ENCODE measurements at regions not wholly inside any gene's neighbourhood (a gene's known extent, or its start where the extent isn't known, plus 50 kb on each side); places are given as distances from the start of the nearest gene placed in this dataset.
A peak's percentile ranks its signal among the peaks of the same experiment; 100 is the strongest.

DNA sequence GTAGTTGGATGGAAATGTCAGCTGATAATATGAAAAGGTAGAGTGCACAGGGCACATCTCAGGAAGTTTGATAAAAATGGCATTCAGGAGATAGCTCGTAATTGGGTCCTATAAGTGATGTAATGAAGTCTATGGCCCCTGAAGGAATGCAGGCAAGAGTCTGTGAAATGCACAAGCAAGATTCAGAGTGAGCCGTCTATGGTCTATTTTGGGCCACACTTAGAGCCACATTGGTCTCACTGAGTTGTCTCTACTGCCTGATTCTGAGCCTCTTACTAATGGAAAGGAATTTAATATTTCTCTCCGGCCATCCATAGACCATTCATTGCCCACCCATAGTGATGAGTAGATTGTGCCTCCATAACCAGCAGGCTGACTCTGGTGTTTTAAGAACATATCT is 111.3 kb upstream of the KCNN2 start:
- 63% methylated on average over 1 of the region's 3 CpGs; no CpG with 5 or more reads in 1 of the 2 experiments for WGBS, 2 experiments (ENCODE audit: extremely low coverage in 2 of 2, insufficient read length in 1 of 2)
- DNase-seq = no peak
- POLR2A ChIA-PET (ENCODE audit: unreplicated experiment) = interaction anchor here (0.8 kb wide), 1 partner anchor 13 kb away, joined by 3 read pairs; no protein-coding TSS in a partner anchor
- Histone ChIP-seq H2BK20ac (ENCODE audit: low read depth, low read length) (peak overlapping the region; percentile 96), H3K4ac (ENCODE audit: low read depth, low read length) (peak overlapping the region; percentile 92), H4K91ac (ENCODE audit: insufficient read depth, low read depth, low read length) (peak overlapping the region; percentile 98), H3K27me3 (ENCODE audit: control insufficient read depth, insufficient read depth, low read length) (no peaks in the 10 kb centered on the region), H4K8ac (ENCODE audit: low read depth in 2 of 2, low read length in 2 of 2) (peak overlapping the region; percentile 60 to 89), H3K79me1 (ENCODE audit: low read depth in 1 of 2, low read length in 2 of 2) (peaks cover 16 to 26% of the 10 kb centered on the region in 2 experiments; a peak in 3 of 4 replicates), H3K18ac (ENCODE audit: low read depth, low read length) (peak overlapping the region; percentile 99), H2AK9ac (replicated peaks; ENCODE audit: low read depth, low read length, poor library complexity) (no peak overlapping the region), H3K36me3 (ENCODE audit: control insufficient read depth, insufficient read depth, low read length) (no peaks in the 10 kb centered on the region), H3K9ac (ENCODE audit: low read depth, low read length) (no peak overlapping the region; the same call in 1 of the 2 replicates), H3K9me3 (ENCODE audit: control insufficient read depth, insufficient read depth, low read length) (no peaks in the 10 kb centered on the region), H2BK120ac (ENCODE audit: low read depth, low read length) (peak overlapping the region; percentile 100), H3K9me1 (ENCODE audit: insufficient read depth, low read length) (peaks cover 8% of the 10 kb centered on the region), H2BK15ac (ENCODE audit: low read depth, low read length) (peak overlapping the region; percentile 94; the same call in 2 of the 3 replicates), H4K5ac (ENCODE audit: low read depth, low read length) (peak overlapping the region; percentile 98), H3K4me2 (ENCODE audit: low read depth, low read length) (peak overlapping the region; percentile 29; the same call in 1 of the 2 replicates), H2BK5ac (ENCODE audit: low read depth, low read length, poor library complexity, severe bottlenecking) (peak overlapping the region; percentile 99), H3K4me1 (ENCODE audit: control insufficient read depth, insufficient read depth, low read length) (peaks cover 18% of the 10 kb centered on the region), H3K23ac (ENCODE audit: low read depth, low read length) (peak overlapping the region; percentile 98), H2AK5ac (ENCODE audit: low read depth, low read length) (peak overlapping the region; percentile 83), H3K27ac (ENCODE audit: insufficient read depth, low read length) (peak overlapping the region; percentile 95), H3K4me3 (ENCODE audit: insufficient read depth, low read depth, low read length) (no peak overlapping the region), H3K56ac (ENCODE audit: extremely low read depth, insufficient read depth, low read length) (peak overlapping the region; percentile 92), H4K20me1 (ENCODE audit: insufficient read depth, low read length) (no peaks in the 10 kb centered on the region), H3K14ac (replicated peaks; ENCODE audit: low read depth, low read length) (peak overlapping the region; percentile 97), H2AFZ (replicated peaks; ENCODE audit: low read length, poor library complexity) (no peak overlapping the region)
- no peak for TF ChIP-seq CEBPB (IDR thresholded peaks at IDR 0.05; ENCODE audit: low read depth, low read length)
- TF ChIP-seq, protein P1, sequence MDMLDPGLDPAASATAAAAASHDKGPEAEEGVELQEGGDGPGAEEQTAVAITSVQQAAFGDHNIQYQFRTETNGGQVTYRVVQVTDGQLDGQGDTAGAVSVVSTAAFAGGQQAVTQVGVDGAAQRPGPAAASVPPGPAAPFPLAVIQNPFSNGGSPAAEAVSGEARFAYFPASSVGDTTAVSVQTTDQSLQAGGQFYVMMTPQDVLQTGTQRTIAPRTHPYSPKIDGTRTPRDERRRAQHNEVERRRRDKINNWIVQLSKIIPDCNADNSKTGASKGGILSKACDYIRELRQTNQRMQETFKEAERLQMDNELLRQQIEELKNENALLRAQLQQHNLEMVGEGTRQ (IDR thresholded peaks at IDR 0.05; ENCODE audit: low read depth, low read length) = no peak
- TF ChIP-seq NFE2L2 (IDR thresholded peaks at IDR 0.05; ENCODE audit: low read depth, low read length) = no peak
- TF ChIP-seq, protein P2, sequence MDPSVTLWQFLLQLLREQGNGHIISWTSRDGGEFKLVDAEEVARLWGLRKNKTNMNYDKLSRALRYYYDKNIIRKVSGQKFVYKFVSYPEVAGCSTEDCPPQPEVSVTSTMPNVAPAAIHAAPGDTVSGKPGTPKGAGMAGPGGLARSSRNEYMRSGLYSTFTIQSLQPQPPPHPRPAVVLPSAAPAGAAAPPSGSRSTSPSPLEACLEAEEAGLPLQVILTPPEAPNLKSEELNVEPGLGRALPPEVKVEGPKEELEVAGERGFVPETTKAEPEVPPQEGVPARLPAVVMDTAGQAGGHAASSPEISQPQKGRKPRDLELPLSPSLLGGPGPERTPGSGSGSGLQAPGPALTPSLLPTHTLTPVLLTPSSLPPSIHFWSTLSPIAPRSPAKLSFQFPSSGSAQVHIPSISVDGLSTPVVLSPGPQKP (IDR thresholded peaks at IDR 0.05; ENCODE audit: borderline replicate concordance, low read depth, low read length) = no peak
- no peak for TF ChIP-seq CHD1 (IDR thresholded peaks at IDR 0.05; ENCODE audit: low read depth, low read length)
- TF ChIP-seq, protein P3, sequence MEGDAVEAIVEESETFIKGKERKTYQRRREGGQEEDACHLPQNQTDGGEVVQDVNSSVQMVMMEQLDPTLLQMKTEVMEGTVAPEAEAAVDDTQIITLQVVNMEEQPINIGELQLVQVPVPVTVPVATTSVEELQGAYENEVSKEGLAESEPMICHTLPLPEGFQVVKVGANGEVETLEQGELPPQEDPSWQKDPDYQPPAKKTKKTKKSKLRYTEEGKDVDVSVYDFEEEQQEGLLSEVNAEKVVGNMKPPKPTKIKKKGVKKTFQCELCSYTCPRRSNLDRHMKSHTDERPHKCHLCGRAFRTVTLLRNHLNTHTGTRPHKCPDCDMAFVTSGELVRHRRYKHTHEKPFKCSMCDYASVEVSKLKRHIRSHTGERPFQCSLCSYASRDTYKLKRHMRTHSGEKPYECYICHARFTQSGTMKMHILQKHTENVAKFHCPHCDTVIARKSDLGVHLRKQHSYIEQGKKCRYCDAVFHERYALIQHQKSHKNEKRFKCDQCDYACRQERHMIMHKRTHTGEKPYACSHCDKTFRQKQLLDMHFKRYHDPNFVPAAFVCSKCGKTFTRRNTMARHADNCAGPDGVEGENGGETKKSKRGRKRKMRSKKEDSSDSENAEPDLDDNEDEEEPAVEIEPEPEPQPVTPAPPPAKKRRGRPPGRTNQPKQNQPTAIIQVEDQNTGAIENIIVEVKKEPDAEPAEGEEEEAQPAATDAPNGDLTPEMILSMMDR (conservative IDR thresholded peaks at IDR 0.05; ENCODE audit: low read depth, low read length) = no peak
- TF ChIP-seq SMC3 (IDR thresholded peaks at IDR 0.05; ENCODE audit: low read depth, low read length) = no peak
- no peak for TF ChIP-seq MAZ (IDR thresholded peaks at IDR 0.05; ENCODE audit: borderline replicate concordance, low read depth, low read length)
- TF ChIP-seq RCOR1 (IDR thresholded peaks at IDR 0.05; ENCODE audit: insufficient replicate concordance, low read length) = no peak
- TF ChIP-seq MXI1 (IDR thresholded peaks at IDR 0.05; ENCODE audit: borderline replicate concordance, low read depth, low read length) = no peak
- no peak for TF ChIP-seq RFX5 (IDR thresholded peaks at IDR 0.05; ENCODE audit: low read depth, low read length)
- no peak for TF ChIP-seq POLR2A (IDR thresholded peaks at IDR 0.05; ENCODE audit: low read depth, low read length)
- TF ChIP-seq MAFK (IDR thresholded peaks at IDR 0.05; ENCODE audit: low read depth, low read length) = no peak
- TF ChIP-seq BHLHE40 (IDR thresholded peaks at IDR 0.05; ENCODE audit: low read depth, low read length) = no peak
- dilution Hi-C loops (cut with HindIII; ENCODE audit: low sequenced_read_pairs, unreplicated experiment) (no loop called here), intact Hi-C loops (cut with micrococcal nuclease) (loop anchor here (5.0 to 10.0 kb wide), 3 partner anchors 52 to 164 kb away; no protein-coding TSS in a partner anchor), in situ Hi-C loops (cut with MboI; ENCODE audit: low sequenced_read_pairs) (no loop called here)
- no peak for ATAC-seq (ENCODE audit: low read depth)
- CTCF ChIA-PET = no interaction called here
- no TSS peak for BruUV-seq (replicated peaks)
